ENCODE measurements at regions not wholly inside any gene's neighbourhood (a gene's known extent, or its start where the extent isn't known, plus 50 kb on each side); places are given as distances from the start of the nearest gene placed in this dataset.

- Histone ChIP-seq H2AFZ (ENCODE audit: low read depth) (no peak overlapping the region), H4K20me1 (ENCODE audit: insufficient read depth) (no peaks in the 10 kb centered on the region), H3K36me3 (ENCODE audit: insufficient read depth) (no peaks in the 10 kb centered on the region), H3K27me3 (ENCODE audit: insufficient read depth, low read depth) (no peaks in the 10 kb centered on the region), H3K4me1 (ENCODE audit: low read depth, poor library complexity, severe bottlenecking) (no peaks in the 10 kb centered on the region), H3K27ac (no peak overlapping the region), H3K4me3 (IDR thresholded peaks at IDR 0.05; ENCODE audit: insufficient read depth, low read depth, low read length) (no peak overlapping the region), H3K79me2 (ENCODE audit: insufficient read depth, low read depth) (no peaks in the 10 kb centered on the region), H3K9ac (no peak overlapping the region), H3K4me2 (no peak overlapping the region)
- no peak for TF ChIP-seq CTCF (conservative IDR thresholded peaks at IDR 0.05; ENCODE audit: low read depth, low read length)
These were observed 661.8 kb upstream of the HS6ST1 start for GRCh38 chr2:128980475-128980874.

- Histone ChIP-seq H3K79me2 (ENCODE audit: insufficient read depth, low read depth) (no peaks in the 10 kb centered on the region), H3K27me3 (ENCODE audit: insufficient read depth, low read depth) (no peaks in the 10 kb centered on the region), H2AFZ (ENCODE audit: low read depth) (no peak overlapping the region), H3K36me3 (ENCODE audit: insufficient read depth) (no peaks in the 10 kb centered on the region), H3K27ac (no peak overlapping the region), H3K4me2 (no peak overlapping the region), H3K9ac (no peak overlapping the region), H3K4me1 (ENCODE audit: low read depth, poor library complexity, severe bottlenecking) (no peaks in the 10 kb centered on the region), H3K4me3 (IDR thresholded peaks at IDR 0.05; ENCODE audit: insufficient read depth, low read depth, low read length) (no peak overlapping the region), H4K20me1 (ENCODE audit: insufficient read depth) (no peaks in the 10 kb centered on the region)
- no peak for TF ChIP-seq CTCF (conservative IDR thresholded peaks at IDR 0.05; ENCODE audit: low read depth, low read length)
These were observed 662.7 kb upstream of the HS6ST1 start for GRCh38 chr2:128981353-128981752.

- no peak overlapping the region for H2AFZ ChIP-seq (ENCODE audit: low read depth)
- no peak overlapping the region for H3K9ac ChIP-seq
- no peaks in the 10 kb centered on the region for H3K36me3 ChIP-seq (ENCODE audit: insufficient read depth)
- no peaks in the 10 kb centered on the region for H3K27me3 ChIP-seq (ENCODE audit: insufficient read depth, low read depth)
- TF ChIP-seq CTCF (conservative IDR thresholded peaks at IDR 0.05; ENCODE audit: low read depth, low read length), result no peak
- H3K79me2 ChIP-seq (ENCODE audit: insufficient read depth, low read depth), result no peaks in the 10 kb centered on the region
- H3K27ac ChIP-seq, result no peak overlapping the region
- no peak overlapping the region for H3K4me2 ChIP-seq
- no peaks in the 10 kb centered on the region for H4K20me1 ChIP-seq (ENCODE audit: insufficient read depth)
- H3K4me1 ChIP-seq (ENCODE audit: low read depth, poor library complexity, severe bottlenecking), result no peaks in the 10 kb centered on the region
- H3K4me3 ChIP-seq (IDR thresholded peaks at IDR 0.05; ENCODE audit: insufficient read depth, low read depth, low read length), result no peak overlapping the region
These were observed 663.3 kb upstream of the HS6ST1 start for GRCh38 chr2:128982001-128982400.

- Histone ChIP-seq H3K79me2 (ENCODE audit: insufficient read depth, low read depth) (no peaks in the 10 kb centered on the region), H3K27me3 (ENCODE audit: insufficient read depth, low read depth) (no peaks in the 10 kb centered on the region), H3K4me2 (no peak overlapping the region), H3K27ac (no peak overlapping the region), H3K4me3 (IDR thresholded peaks at IDR 0.05; ENCODE audit: insufficient read depth, low read depth, low read length) (no peak overlapping the region), H2AFZ (ENCODE audit: low read depth) (no peak overlapping the region), H4K20me1 (ENCODE audit: insufficient read depth) (no peaks in the 10 kb centered on the region), H3K4me1 (ENCODE audit: low read depth, poor library complexity, severe bottlenecking) (no peaks in the 10 kb centered on the region), H3K36me3 (ENCODE audit: insufficient read depth) (no peaks in the 10 kb centered on the region), H3K9ac (no peak overlapping the region)
- TF ChIP-seq CTCF (conservative IDR thresholded peaks at IDR 0.05; ENCODE audit: low read depth, low read length), result no peak
These were observed 664.0 kb upstream of the HS6ST1 start for GRCh38 chr2:128982670-128983069.

GRCh38 chr2:128983094-128983493 is 664.4 kb upstream of the HS6ST1 start:
- no peak overlapping the region for H3K4me2 ChIP-seq
- H3K9ac ChIP-seq, result no peak overlapping the region
- no peaks in the 10 kb centered on the region for H3K36me3 ChIP-seq (ENCODE audit: insufficient read depth)
- H4K20me1 ChIP-seq (ENCODE audit: insufficient read depth), result no peaks in the 10 kb centered on the region
- H3K27ac ChIP-seq, result no peak overlapping the region
- H3K79me2 ChIP-seq (ENCODE audit: insufficient read depth, low read depth), result no peaks in the 10 kb centered on the region
- no peak overlapping the region for H3K4me3 ChIP-seq (IDR thresholded peaks at IDR 0.05; ENCODE audit: insufficient read depth, low read depth, low read length)
- H3K27me3 ChIP-seq (ENCODE audit: insufficient read depth, low read depth), result no peaks in the 10 kb centered on the region
- no peaks in the 10 kb centered on the region for H3K4me1 ChIP-seq (ENCODE audit: low read depth, poor library complexity, severe bottlenecking)
- no peak overlapping the region for H2AFZ ChIP-seq (ENCODE audit: low read depth)
- no peak for TF ChIP-seq CTCF (conservative IDR thresholded peaks at IDR 0.05; ENCODE audit: low read depth, low read length)

Data from KMS-11 (cell line).